GM12878 (cell line): ENCODE measurements at regions not wholly inside any gene's neighbourhood (a gene's known extent, or its start where the extent isn't known, plus 50 kb on each side); places are given as distances from the start of the nearest gene placed in this dataset.

Experiments used
- ATAC-seq: fragments of 200-7000 bp; cut with Tn5 transposase; 3 replicates; pipeline ENCODE4 v1.9.1; 2020; ENCODE audit warnings: mild to moderate bottlenecking, moderate library complexity
- BruUV-seq: library from RNA; stranded (reverse); fragments of 400-500 nt; replicated peaks from 2 replicates; lab custom pipeline; 2021; lab: Mats Ljungman, UMichigan
- CTCF ChIA-PET: fragments of 300-600 bp; sonication (Branson Sonifier 250); formaldehyde crosslinking; extraction: SDS; loops from one replicate; lab custom pipeline; 2021; ENCODE audit warnings: inconsistent platforms; lab: Yijun Ruan, JAX
- POLR2A ChIA-PET: fragments of 350-600 bp; formaldehyde crosslinking; extraction: SDS; loops from one replicate; lab custom pipeline; 2021; ENCODE audit warnings: inconsistent platforms; lab: Charles Lee
- RAD21 ChIA-PET: fragments of 300-600 bp; sonication (Branson Sonifier 250); formaldehyde crosslinking; loops from one replicate; lab custom pipeline; 2023; ENCODE audit warnings: antibody characterized with exemption; ENCODE audit not compliant: unreplicated experiment; lab: Charles Lee
- SMC1A ChIA-PET: fragments of 300-600 bp; sonication (Branson Sonifier 250); formaldehyde crosslinking; loops from one replicate; lab custom pipeline; 2023; ENCODE audit not compliant: unreplicated experiment, uncharacterized antibody; lab: Charles Lee
- DNase-seq: peaks from one replicate; pipeline ENCODE4 v3.0.0-alpha.2; 2011; ENCODE audit warnings: low read depth, low spot score
- FAIRE-seq: peaks from 3 replicates; lab custom pipeline; 2011; peaks lifted over from hg19 to GRCh38; lab: Jason Lieb, UNC
- H2AFZ ChIP-seq: 2 replicates; pipeline ENCODE4 v1.6.0; 2011; ENCODE audit warnings: low read depth, low read length, control low read depth; ENCODE audit not compliant: control insufficient read depth
- H3K27ac ChIP-seq: 2 replicates; pipeline ENCODE4 v1.5.1; 2011; ENCODE audit warnings: control low read depth; ENCODE audit not compliant: control insufficient read depth, insufficient read depth
- H3K27me3 ChIP-seq, 2 experiments: replicated peaks in 1 of 2; 2 replicates each; pipeline versions ENCODE4 v1.6.0 to v1.6.1; 2011; ENCODE audit warnings: low read length in 1 of 2; ENCODE audit not compliant: control insufficient read depth in 2 of 2, insufficient read depth in 2 of 2
- H3K36me3 ChIP-seq, 2 experiments: 2 replicates each; pipeline ENCODE4 v1.5.1; 2011; ENCODE audit warnings: low read length in 1 of 2; ENCODE audit not compliant: control insufficient read depth in 2 of 2, insufficient read depth in 2 of 2
- H3K4me1 ChIP-seq: 2 replicates; pipeline ENCODE4 v1.6.1; 2011; ENCODE audit warnings: mild to moderate bottlenecking, low read length, moderate library complexity, mixed read lengths; ENCODE audit not compliant: control insufficient read depth, insufficient read depth
- H3K4me2 ChIP-seq: 2 replicates; pipeline ENCODE4 v1.6.0; 2011; ENCODE audit warnings: control low read depth; ENCODE audit not compliant: control insufficient read depth, insufficient read depth
- H3K4me3 ChIP-seq: fragments of 200-600 bp; sonication (generic); 2 replicates; pipeline ENCODE4 v1.5.1; 2016
- H3K79me2 ChIP-seq: 2 replicates; pipeline ENCODE4 v1.6.0; 2011; ENCODE audit warnings: low read length; ENCODE audit not compliant: control insufficient read depth, insufficient read depth
- H3K9ac ChIP-seq: 2 replicates; pipeline ENCODE4 v1.8.0; 2011; ENCODE audit warnings: low read length, control low read depth, mixed read lengths; ENCODE audit not compliant: control insufficient read depth, insufficient read depth
- H3K9me3 ChIP-seq: replicated peaks from 3 replicates; pipeline ENCODE4 v1.5.1; 2011; ENCODE audit warnings: mild to moderate bottlenecking, low read length; ENCODE audit not compliant: control insufficient read depth, insufficient read depth
- H4K20me1 ChIP-seq: 2 replicates; pipeline ENCODE4 v1.6.0; 2011; ENCODE audit not compliant: control insufficient read depth, insufficient read depth
- ASH2L ChIP-seq: fragments of 300-600, 200-600 bp; sonication (generic); IDR thresholded peaks from 2 replicates; pipeline ENCODE4 v1.6.1; 2017; ENCODE audit warnings: low read depth, mild to moderate bottlenecking, borderline replicate concordance
- ATF7 ChIP-seq: fragments of 450-650 bp; IDR thresholded peaks from 2 replicates; pipeline ENCODE4 v1.6.1; 2016; ENCODE audit warnings: low read depth, mild to moderate bottlenecking
- CREB1 ChIP-seq: IDR thresholded peaks from 2 replicates; pipeline ENCODE4 v1.6.1; 2012; ENCODE audit warnings: low read depth, mild to moderate bottlenecking, inconsistent platforms
- MTA3 ChIP-seq: IDR thresholded peaks from 2 replicates; pipeline ENCODE4 v1.6.1; 2012; ENCODE audit warnings: low read length, inconsistent platforms, borderline replicate concordance
- NR2C1 ChIP-seq: fragments of 450-650 bp; IDR thresholded peaks from 2 replicates; pipeline ENCODE4 v1.6.1; 2017; ENCODE audit warnings: antibody characterized with exemption, mild to moderate bottlenecking, moderate library complexity
- SMAD1 ChIP-seq: fragments of 450-650 bp; IDR thresholded peaks from 2 replicates; pipeline ENCODE4 v1.6.1; 2018; ENCODE audit warnings: mild to moderate bottlenecking, low read depth; ENCODE audit not compliant: partially characterized antibody
- SUZ12 ChIP-seq: fragments of 200-600 bp; sonication (generic); IDR thresholded peaks from one replicate; pipeline ENCODE4 v1.6.1; 2018; ENCODE audit warnings: antibody characterized with exemption, mild to moderate bottlenecking; ENCODE audit not compliant: unreplicated experiment
- WGBS: methylation state at CpG from one replicate; pipeline ENCODE4 v1.1.6; 2016; ENCODE audit warnings: low lambda C conversion rate; ENCODE audit not compliant: insufficient replicate concordance, insufficient coverage; ENCODE audit errors: missing lambda C conversion rate; 5-methylcytosine and 5-hydroxymethylcytosine counted together
- in situ Hi-C: fragments of 300-500 bp; cut with MboI; formaldehyde crosslinking; loops from 9 replicates; pipeline ENCODE4 v1.14.3; 2018; ENCODE audit warnings: mixed read lengths
- intact Hi-C: fragments of 100-400 bp; cut with micrococcal nuclease; formaldehyde crosslinking; loops from one replicate; pipeline ENCODE4 v1.14.2; 2022; ENCODE audit not compliant: unreplicated experiment
- TF ChIP-seq, protein P1 (sequence below): fragments of 450-650 bp; formaldehyde crosslinking; IDR thresholded peaks from 2 replicates; pipeline ENCODE4 v1.4.0; 2020; ENCODE audit warnings: mild to moderate bottlenecking, moderate library complexity
- TF ChIP-seq, protein P2 (sequence below): fragments of 450-650 bp; IDR thresholded peaks from 2 replicates; pipeline ENCODE4 v1.6.1; 2016; ENCODE audit warnings: mild to moderate bottlenecking
- TF ChIP-seq, protein P3 (sequence below): IDR thresholded peaks from 2 replicates; pipeline ENCODE4 v1.6.1; 2011; ENCODE audit warnings: borderline replicate concordance, low read depth, mild to moderate bottlenecking, moderate library complexity, mixed read lengths, low read length; ENCODE audit not compliant: insufficient read depth; ENCODE audit errors: extremely low read length
- TF ChIP-seq, protein P4 (sequence below): IDR thresholded peaks from 2 replicates; pipeline ENCODE4 v1.6.1; 2011; ENCODE audit warnings: low read depth, low read length, improper control_type of control experiment, borderline replicate concordance

DNA sequence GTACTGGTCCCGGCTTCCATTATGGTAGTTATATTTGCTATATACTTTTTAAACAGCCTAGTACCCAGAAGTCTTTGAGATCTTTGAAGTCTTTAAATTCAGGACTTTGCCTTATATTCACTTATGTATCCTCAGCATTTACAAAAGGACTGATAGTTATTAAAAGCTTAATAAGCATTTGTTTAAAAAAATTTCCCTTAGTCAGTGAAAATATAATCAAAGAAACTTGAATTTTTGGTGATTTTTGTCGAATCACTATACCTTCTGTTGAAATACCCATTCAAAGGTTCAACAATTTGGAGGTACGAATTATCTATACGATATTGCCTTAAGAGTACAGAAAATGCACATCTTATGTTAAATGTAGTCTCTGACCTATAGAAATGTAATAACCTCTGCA, 721.4 kb downstream of the NSUN3 start:
- FAIRE-seq (no peak), DNase-seq (no peak), ATAC-seq (no peak)
- H2AFZ ChIP-seq: no peak overlapping the region
- in situ Hi-C loops: no loop called here
- TF ChIP-seq, protein P1, sequence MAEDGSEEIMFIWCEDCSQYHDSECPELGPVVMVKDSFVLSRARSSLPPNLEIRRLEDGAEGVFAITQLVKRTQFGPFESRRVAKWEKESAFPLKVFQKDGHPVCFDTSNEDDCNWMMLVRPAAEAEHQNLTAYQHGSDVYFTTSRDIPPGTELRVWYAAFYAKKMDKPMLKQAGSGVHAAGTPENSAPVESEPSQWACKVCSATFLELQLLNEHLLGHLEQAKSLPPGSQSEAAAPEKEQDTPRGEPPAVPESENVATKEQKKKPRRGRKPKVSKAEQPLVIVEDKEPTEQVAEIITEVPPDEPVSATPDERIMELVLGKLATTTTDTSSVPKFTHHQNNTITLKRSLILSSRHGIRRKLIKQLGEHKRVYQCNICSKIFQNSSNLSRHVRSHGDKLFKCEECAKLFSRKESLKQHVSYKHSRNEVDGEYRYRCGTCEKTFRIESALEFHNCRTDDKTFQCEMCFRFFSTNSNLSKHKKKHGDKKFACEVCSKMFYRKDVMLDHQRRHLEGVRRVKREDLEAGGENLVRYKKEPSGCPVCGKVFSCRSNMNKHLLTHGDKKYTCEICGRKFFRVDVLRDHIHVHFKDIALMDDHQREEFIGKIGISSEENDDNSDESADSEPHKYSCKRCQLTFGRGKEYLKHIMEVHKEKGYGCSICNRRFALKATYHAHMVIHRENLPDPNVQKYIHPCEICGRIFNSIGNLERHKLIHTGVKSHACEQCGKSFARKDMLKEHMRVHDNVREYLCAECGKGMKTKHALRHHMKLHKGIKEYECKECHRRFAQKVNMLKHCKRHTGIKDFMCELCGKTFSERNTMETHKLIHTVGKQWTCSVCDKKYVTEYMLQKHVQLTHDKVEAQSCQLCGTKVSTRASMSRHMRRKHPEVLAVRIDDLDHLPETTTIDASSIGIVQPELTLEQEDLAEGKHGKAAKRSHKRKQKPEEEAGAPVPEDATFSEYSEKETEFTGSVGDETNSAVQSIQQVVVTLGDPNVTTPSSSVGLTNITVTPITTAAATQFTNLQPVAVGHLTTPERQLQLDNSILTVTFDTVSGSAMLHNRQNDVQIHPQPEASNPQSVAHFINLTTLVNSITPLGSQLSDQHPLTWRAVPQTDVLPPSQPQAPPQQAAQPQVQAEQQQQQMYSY (CRISPR knock-in tag): no peak
- TF ChIP-seq SUZ12 (no peak), MTA3 (no peak), CREB1 (no peak), NR2C1 (no peak), SMAD1 (no peak), ATF7 (no peak), ASH2L (no peak)
- TF ChIP-seq, protein P2, sequence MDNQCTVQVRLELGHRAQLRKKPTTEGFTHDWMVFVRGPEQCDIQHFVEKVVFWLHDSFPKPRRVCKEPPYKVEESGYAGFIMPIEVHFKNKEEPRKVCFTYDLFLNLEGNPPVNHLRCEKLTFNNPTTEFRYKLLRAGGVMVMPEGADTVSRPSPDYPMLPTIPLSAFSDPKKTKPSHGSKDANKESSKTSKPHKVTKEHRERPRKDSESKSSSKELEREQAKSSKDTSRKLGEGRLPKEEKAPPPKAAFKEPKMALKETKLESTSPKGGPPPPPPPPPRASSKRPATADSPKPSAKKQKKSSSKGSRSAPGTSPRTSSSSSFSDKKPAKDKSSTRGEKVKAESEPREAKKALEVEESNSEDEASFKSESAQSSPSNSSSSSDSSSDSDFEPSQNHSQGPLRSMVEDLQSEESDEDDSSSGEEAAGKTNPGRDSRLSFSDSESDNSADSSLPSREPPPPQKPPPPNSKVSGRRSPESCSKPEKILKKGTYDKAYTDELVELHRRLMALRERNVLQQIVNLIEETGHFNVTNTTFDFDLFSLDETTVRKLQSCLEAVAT: no peak
- TF ChIP-seq, protein P3, sequence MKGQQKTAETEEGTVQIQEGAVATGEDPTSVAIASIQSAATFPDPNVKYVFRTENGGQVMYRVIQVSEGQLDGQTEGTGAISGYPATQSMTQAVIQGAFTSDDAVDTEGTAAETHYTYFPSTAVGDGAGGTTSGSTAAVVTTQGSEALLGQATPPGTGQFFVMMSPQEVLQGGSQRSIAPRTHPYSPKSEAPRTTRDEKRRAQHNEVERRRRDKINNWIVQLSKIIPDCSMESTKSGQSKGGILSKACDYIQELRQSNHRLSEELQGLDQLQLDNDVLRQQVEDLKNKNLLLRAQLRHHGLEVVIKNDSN: no peak
- TF ChIP-seq, protein P4, sequence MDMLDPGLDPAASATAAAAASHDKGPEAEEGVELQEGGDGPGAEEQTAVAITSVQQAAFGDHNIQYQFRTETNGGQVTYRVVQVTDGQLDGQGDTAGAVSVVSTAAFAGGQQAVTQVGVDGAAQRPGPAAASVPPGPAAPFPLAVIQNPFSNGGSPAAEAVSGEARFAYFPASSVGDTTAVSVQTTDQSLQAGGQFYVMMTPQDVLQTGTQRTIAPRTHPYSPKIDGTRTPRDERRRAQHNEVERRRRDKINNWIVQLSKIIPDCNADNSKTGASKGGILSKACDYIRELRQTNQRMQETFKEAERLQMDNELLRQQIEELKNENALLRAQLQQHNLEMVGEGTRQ: no peak
- BruUV-seq: no TSS peak
- H3K9ac ChIP-seq: no peak overlapping the region
- WGBS: 37% methylated on average over 4 of the region's 4 CpGs
- POLR2A ChIA-PET: no interaction called here
- intact Hi-C loops: no loop called here
- CTCF ChIA-PET: no interaction called here
- no peaks in the 10 kb centered on the region for H3K79me2 ChIP-seq
- H3K36me3 ChIP-seq: no peaks in the 10 kb centered on the region
- no peaks in the 10 kb centered on the region for H3K27me3 ChIP-seq
- no peak overlapping the region for H3K27ac ChIP-seq
- H3K4me1 ChIP-seq: no peaks in the 10 kb centered on the region
- no peaks in the 10 kb centered on the region for H4K20me1 ChIP-seq
- RAD21 ChIA-PET: no interaction called here
- no peak overlapping the region for H3K4me3 ChIP-seq
- H3K4me2 ChIP-seq: no peak overlapping the region
- SMC1A ChIA-PET: no interaction called here
- no peaks in the 10 kb centered on the region for H3K9me3 ChIP-seq
